ENCODE measurements at regions not wholly inside any gene's neighbourhood (a gene's known extent, or its start where the extent isn't known, plus 50 kb on each side); places are given as distances from the start of the nearest gene placed in this dataset.

DNA sequence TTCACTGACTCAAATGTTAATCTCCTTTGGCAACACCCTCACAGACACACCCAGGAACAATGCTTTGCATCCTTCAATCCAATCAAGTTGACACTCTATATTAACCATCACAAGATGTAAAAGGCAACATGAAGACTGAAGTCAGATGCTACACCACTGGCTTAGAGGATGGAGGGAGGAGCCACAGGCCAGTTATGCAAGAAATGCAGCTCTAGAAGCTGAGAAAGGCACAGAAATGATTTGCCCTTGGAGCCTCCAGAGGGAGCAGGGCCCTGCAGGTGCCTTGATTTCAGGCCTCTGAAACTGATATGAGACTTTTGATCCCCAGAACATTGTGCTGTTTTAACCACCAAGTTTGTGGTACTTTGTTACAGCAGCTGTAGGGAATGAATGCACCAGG, 276.3 kb downstream of the KCNS3 start:
- ATAC-seq = no peak
- TF ChIP-seq RARB (CRISPR knock-in tag; IDR thresholded peaks at IDR 0.05) (no peak), OSR1 (CRISPR knock-in tag; IDR thresholded peaks at IDR 0.05) (no peak), ZNF565 (CRISPR knock-in tag; conservative IDR thresholded peaks at IDR 0.05; ENCODE audit: low read depth) (no peak), ZFP3 (CRISPR knock-in tag; IDR thresholded peaks at IDR 0.05) (no peak), GLIS3 (CRISPR knock-in tag; IDR thresholded peaks at IDR 0.05) (no peak), BACH2 (CRISPR knock-in tag; IDR thresholded peaks at IDR 0.05; ENCODE audit: borderline replicate concordance) (no peak), SNAI2 (CRISPR knock-in tag; IDR thresholded peaks at IDR 0.05) (no peak), CSDC2 (CRISPR knock-in tag; IDR thresholded peaks at IDR 0.05) (no peak), TOX (CRISPR knock-in tag; IDR thresholded peaks at IDR 0.05; ENCODE audit: borderline replicate concordance) (no peak), ZNF8 (CRISPR knock-in tag; IDR thresholded peaks at IDR 0.05) (no peak)
- TF ChIP-seq, protein P1, sequence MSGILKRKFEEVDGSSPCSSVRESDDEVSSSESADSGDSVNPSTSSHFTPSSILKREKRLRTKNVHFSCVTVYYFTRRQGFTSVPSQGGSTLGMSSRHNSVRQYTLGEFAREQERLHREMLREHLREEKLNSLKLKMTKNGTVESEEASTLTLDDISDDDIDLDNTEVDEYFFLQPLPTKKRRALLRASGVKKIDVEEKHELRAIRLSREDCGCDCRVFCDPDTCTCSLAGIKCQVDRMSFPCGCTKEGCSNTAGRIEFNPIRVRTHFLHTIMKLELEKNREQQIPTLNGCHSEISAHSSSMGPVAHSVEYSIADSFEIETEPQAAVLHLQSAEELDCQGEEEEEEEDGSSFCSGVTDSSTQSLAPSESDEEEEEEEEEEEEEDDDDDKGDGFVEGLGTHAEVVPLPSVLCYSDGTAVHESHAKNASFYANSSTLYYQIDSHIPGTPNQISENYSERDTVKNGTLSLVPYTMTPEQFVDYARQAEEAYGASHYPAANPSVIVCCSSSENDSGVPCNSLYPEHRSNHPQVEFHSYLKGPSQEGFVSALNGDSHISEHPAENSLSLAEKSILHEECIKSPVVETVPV (CRISPR knock-in tag; IDR thresholded peaks at IDR 0.05) = no peak
- TF ChIP-seq, protein P2, sequence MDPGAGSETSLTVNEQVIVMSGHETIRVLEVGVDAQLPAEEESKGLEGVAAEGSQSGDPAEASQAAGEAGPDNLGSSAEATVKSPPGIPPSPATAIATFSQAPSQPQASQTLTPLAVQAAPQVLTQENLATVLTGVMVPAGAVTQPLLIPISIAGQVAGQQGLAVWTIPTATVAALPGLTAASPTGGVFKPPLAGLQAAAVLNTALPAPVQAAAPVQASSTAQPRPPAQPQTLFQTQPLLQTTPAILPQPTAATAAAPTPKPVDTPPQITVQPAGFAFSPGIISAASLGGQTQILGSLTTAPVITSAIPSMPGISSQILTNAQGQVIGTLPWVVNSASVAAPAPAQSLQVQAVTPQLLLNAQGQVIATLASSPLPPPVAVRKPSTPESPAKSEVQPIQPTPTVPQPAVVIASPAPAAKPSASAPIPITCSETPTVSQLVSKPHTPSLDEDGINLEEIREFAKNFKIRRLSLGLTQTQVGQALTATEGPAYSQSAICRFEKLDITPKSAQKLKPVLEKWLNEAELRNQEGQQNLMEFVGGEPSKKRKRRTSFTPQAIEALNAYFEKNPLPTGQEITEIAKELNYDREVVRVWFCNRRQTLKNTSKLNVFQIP (CRISPR knock-in tag; IDR thresholded peaks at IDR 0.05; ENCODE audit: borderline replicate concordance, low read depth) = no peak
- TF ChIP-seq, protein P3, sequence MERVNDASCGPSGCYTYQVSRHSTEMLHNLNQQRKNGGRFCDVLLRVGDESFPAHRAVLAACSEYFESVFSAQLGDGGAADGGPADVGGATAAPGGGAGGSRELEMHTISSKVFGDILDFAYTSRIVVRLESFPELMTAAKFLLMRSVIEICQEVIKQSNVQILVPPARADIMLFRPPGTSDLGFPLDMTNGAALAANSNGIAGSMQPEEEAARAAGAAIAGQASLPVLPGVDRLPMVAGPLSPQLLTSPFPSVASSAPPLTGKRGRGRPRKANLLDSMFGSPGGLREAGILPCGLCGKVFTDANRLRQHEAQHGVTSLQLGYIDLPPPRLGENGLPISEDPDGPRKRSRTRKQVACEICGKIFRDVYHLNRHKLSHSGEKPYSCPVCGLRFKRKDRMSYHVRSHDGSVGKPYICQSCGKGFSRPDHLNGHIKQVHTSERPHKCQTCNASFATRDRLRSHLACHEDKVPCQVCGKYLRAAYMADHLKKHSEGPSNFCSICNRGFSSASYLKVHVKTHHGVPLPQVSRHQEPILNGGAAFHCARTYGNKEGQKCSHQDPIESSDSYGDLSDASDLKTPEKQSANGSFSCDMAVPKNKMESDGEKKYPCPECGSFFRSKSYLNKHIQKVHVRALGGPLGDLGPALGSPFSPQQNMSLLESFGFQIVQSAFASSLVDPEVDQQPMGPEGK (CRISPR knock-in tag; IDR thresholded peaks at IDR 0.05; ENCODE audit: borderline replicate concordance) = no peak
- TF ChIP-seq, protein P4, sequence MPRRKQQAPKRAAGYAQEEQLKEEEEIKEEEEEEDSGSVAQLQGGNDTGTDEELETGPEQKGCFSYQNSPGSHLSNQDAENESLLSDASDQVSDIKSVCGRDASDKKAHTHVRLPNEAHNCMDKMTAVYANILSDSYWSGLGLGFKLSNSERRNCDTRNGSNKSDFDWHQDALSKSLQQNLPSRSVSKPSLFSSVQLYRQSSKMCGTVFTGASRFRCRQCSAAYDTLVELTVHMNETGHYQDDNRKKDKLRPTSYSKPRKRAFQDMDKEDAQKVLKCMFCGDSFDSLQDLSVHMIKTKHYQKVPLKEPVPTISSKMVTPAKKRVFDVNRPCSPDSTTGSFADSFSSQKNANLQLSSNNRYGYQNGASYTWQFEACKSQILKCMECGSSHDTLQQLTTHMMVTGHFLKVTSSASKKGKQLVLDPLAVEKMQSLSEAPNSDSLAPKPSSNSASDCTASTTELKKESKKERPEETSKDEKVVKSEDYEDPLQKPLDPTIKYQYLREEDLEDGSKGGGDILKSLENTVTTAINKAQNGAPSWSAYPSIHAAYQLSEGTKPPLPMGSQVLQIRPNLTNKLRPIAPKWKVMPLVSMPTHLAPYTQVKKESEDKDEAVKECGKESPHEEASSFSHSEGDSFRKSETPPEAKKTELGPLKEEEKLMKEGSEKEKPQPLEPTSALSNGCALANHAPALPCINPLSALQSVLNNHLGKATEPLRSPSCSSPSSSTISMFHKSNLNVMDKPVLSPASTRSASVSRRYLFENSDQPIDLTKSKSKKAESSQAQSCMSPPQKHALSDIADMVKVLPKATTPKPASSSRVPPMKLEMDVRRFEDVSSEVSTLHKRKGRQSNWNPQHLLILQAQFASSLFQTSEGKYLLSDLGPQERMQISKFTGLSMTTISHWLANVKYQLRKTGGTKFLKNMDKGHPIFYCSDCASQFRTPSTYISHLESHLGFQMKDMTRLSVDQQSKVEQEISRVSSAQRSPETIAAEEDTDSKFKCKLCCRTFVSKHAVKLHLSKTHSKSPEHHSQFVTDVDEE (CRISPR knock-in tag; IDR thresholded peaks at IDR 0.05) = no peak

DNA sequence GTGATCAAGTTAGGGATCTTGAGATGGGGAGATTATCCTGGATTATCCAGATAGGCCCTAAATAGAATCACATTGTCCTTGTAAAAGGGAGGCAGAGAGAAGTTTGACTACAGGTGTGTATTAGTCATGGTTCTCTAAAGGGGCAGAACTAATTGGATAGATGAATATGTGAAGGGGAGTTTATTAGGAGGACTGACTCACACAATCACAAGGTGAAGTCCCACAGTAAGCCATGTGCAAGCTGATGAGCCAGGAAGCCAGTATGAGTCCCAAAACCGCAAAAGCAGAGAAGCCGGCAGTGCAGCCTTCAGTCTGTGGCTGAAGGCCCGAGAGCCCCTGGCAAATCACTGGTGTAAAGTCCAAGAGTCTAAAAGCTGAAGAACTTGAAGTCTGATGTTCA, 275.8 kb downstream of the KCNS3 start:
- no peak for ATAC-seq
- TF ChIP-seq ZNF70 (CRISPR knock-in tag; IDR thresholded peaks at IDR 0.05) (no peak), PPARA (CRISPR knock-in tag; IDR thresholded peaks at IDR 0.05; ENCODE audit: borderline replicate concordance) (no peak), SNAI2 (CRISPR knock-in tag; IDR thresholded peaks at IDR 0.05) (no peak), TOX (CRISPR knock-in tag; IDR thresholded peaks at IDR 0.05; ENCODE audit: borderline replicate concordance) (no peak), CSDC2 (CRISPR knock-in tag; IDR thresholded peaks at IDR 0.05) (no peak), ZFP30 (CRISPR knock-in tag; IDR thresholded peaks at IDR 0.05) (no peak), RARB (CRISPR knock-in tag; IDR thresholded peaks at IDR 0.05) (no peak), ISL1 (CRISPR knock-in tag; IDR thresholded peaks at IDR 0.05) (no peak), ESRRG (CRISPR knock-in tag; IDR thresholded peaks at IDR 0.05) (no peak), ZNF565 (CRISPR knock-in tag; conservative IDR thresholded peaks at IDR 0.05; ENCODE audit: low read depth) (no peak), BACH2 (CRISPR knock-in tag; IDR thresholded peaks at IDR 0.05; ENCODE audit: borderline replicate concordance) (no peak), OSR1 (CRISPR knock-in tag; IDR thresholded peaks at IDR 0.05) (no peak), ZNF8 (CRISPR knock-in tag; IDR thresholded peaks at IDR 0.05) (no peak), ZC3H10 (CRISPR knock-in tag; IDR thresholded peaks at IDR 0.05) (no peak), TCF4 (CRISPR knock-in tag; IDR thresholded peaks at IDR 0.05; ENCODE audit: borderline replicate concordance) (no peak)
- TF ChIP-seq, protein P5, sequence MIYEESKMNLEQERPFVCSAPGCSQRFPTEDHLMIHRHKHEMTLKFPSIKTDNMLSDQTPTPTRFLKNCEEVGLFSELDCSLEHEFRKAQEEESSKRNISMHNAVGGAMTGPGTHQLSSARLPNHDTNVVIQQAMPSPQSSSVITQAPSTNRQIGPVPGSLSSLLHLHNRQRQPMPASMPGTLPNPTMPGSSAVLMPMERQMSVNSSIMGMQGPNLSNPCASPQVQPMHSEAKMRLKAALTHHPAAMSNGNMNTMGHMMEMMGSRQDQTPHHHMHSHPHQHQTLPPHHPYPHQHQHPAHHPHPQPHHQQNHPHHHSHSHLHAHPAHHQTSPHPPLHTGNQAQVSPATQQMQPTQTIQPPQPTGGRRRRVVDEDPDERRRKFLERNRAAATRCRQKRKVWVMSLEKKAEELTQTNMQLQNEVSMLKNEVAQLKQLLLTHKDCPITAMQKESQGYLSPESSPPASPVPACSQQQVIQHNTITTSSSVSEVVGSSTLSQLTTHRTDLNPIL (CRISPR knock-in tag; IDR thresholded peaks at IDR 0.05; ENCODE audit: low read depth) = no peak
- TF ChIP-seq, protein P3 (CRISPR knock-in tag; IDR thresholded peaks at IDR 0.05; ENCODE audit: borderline replicate concordance) = no peak
- TF ChIP-seq, protein P1 (CRISPR knock-in tag; IDR thresholded peaks at IDR 0.05) = no peak
- TF ChIP-seq, protein P4 (CRISPR knock-in tag; IDR thresholded peaks at IDR 0.05) = no peak
